Small intestine (tissue), 7 donors: ENCODE measurements at regions not wholly inside any gene's neighbourhood (a gene's known extent, or its start where the extent isn't known, plus 50 kb on each side); places are given as distances from the start of the nearest gene placed in this dataset.

ENCODE experiments used
- DNase-seq, 2 donors: peaks; one replicate each; pipeline versions ENCODE4 v3.0.0 to v3.0.0-alpha.2; 2013
- FAIRE-seq: peaks from 2 replicates; lab custom pipeline; 2012; peaks lifted over from hg19 to GRCh38; lab: Jason Lieb, UNC
- H3K27ac ChIP-seq, 3 donors: one replicate each; pipeline ENCODE4 v1.5.1; 2013; ENCODE audit warnings: low read length in 2 of 3, mild to moderate bottlenecking in 2 of 3, control low read depth in 1 of 3, inconsistent platforms in 1 of 3, low read depth in 1 of 3, moderate library complexity in 1 of 3
- H3K27me3 ChIP-seq, 3 donors: one replicate each; pipeline ENCODE4 v1.6.1; 2013; ENCODE audit warnings: low read length in 3 of 3, inconsistent platforms in 1 of 3; ENCODE audit not compliant: control insufficient read depth in 3 of 3, insufficient read depth in 3 of 3
- H3K36me3 ChIP-seq, 3 donors: one replicate each; pipeline ENCODE4 v1.6.1; 2013; ENCODE audit warnings: low read length in 3 of 3, inconsistent platforms in 1 of 3, low read depth in 1 of 3, mild to moderate bottlenecking in 1 of 3, moderate library complexity in 1 of 3; ENCODE audit not compliant: control insufficient read depth in 3 of 3, insufficient read depth in 2 of 3
- H3K4me1 ChIP-seq, 3 donors: one replicate each; pipeline ENCODE4 v1.6.1; 2013; ENCODE audit warnings: low read length in 2 of 3, inconsistent platforms in 1 of 3, low read depth in 1 of 3, mild to moderate bottlenecking in 1 of 3, moderate library complexity in 1 of 3; ENCODE audit not compliant: control insufficient read depth in 3 of 3, insufficient read depth in 2 of 3
- H3K4me3 ChIP-seq, 3 donors: one replicate each; pipeline ENCODE4 v1.5.1; 2013; ENCODE audit warnings: low read length in 3 of 3, control low read depth in 1 of 3, inconsistent platforms in 1 of 3, low read depth in 1 of 3, mild to moderate bottlenecking in 1 of 3, moderate library complexity in 1 of 3
- H3K9me3 ChIP-seq, 2 donors: one replicate each; pipeline ENCODE4 v1.6.1; 2013; ENCODE audit warnings: low read depth in 1 of 2, low read length in 1 of 2; ENCODE audit not compliant: control insufficient read depth in 2 of 2, insufficient read depth in 1 of 2
- WGBS, 3 donors: extraction: QIAGEN DNeasy Blood & Tissue Kit; methylation state at CpG; one replicate each; pipeline ENCODE4 v1.1.7; 2013; 5-methylcytosine and 5-hydroxymethylcytosine counted together
- donor health status: healthy with polysubstance abuse.
- donor health status: control.
- donor health status: control.
- donor health status: Bipolar disorder and iron deficiency.
- donor health status: healthy.

GRCh38 chr11:134714021-134714656, 302.1 kb upstream of the B3GAT1 start:
- Histone ChIP-seq H3K4me3 (no peak overlapping the region), H3K27ac (no peak overlapping the region), H3K27me3 (peaks cover 0 to 7% (median 0%) of the 10 kb centered on the region in 3 donors), H3K9me3 (no peaks in the 10 kb centered on the region), H3K36me3 (no peaks in the 10 kb centered on the region), H3K4me1 (peaks cover 0 to 13% (median 2%) of the 10 kb centered on the region in 3 donors)
- DNase-seq (peak in 1 of 2 donors; percentile 46), FAIRE-seq (no peak)
- WGBS, 3 donors: 47 to 70% (median 54%) methylated on average over 10 of the region's 10 CpGs

- peaks cover 0 to 13% (median 2%) of the 10 kb centered on the region in 3 donors for H3K4me1 ChIP-seq
- 70 to 82% (median 78%) methylated on average over 41 to 47 of the region's 47 CpGs for WGBS, 3 donors
- H3K27ac ChIP-seq: no peak overlapping the region
- H3K4me3 ChIP-seq: no peak overlapping the region
- H3K9me3 ChIP-seq: no peaks in the 10 kb centered on the region
- no peak for DNase-seq
- H3K27me3 ChIP-seq: peaks cover 0 to 6% (median 0%) of the 10 kb centered on the region in 3 donors
- H3K36me3 ChIP-seq: no peaks in the 10 kb centered on the region
- no peak for FAIRE-seq
Measured at GRCh38 chr11:134712228-134713145, 300.4 kb upstream of the B3GAT1 start.

GRCh38 chr11:134711588-134711987, 299.5 kb upstream of the B3GAT1 start:
- Histone ChIP-seq H3K27me3 (peaks cover 0 to 5% (median 0%) of the 10 kb centered on the region in 3 donors), H3K4me3 (no peak overlapping the region), H3K4me1 (peaks cover 0 to 13% (median 2%) of the 10 kb centered on the region in 3 donors), H3K27ac (no peak overlapping the region), H3K36me3 (no peaks in the 10 kb centered on the region), H3K9me3 (no peaks in the 10 kb centered on the region)
- FAIRE-seq (no peak), DNase-seq (peak in 1 of 2 donors; percentile 21)
- 16 to 62% (median 41%) methylated on average over 8 of the region's 8 CpGs for WGBS, 3 donors

GRCh38 chr11:134710861-134711407, 298.9 kb upstream of the B3GAT1 start:
- FAIRE-seq (no peak), DNase-seq (peak; percentile 76 to 77)
- H3K4me1 ChIP-seq: peaks cover 0 to 13% (median 2%) of the 10 kb centered on the region in 3 donors
- H3K27me3 ChIP-seq: peaks cover 0 to 5% (median 0%) of the 10 kb centered on the region in 3 donors
- WGBS, 3 donors: 19 to 54% (median 19%) methylated on average over 4 of the region's 4 CpGs
- no peaks in the 10 kb centered on the region for H3K36me3 ChIP-seq
- no peaks in the 10 kb centered on the region for H3K9me3 ChIP-seq
- no peak overlapping the region for H3K27ac ChIP-seq
- no peak overlapping the region for H3K4me3 ChIP-seq

GRCh38 chr11:134705858-134706257, 293.8 kb upstream of the B3GAT1 start:
- DNase-seq (no peak), FAIRE-seq (no peak)
- no peaks in the 10 kb centered on the region for H3K27me3 ChIP-seq
- WGBS, 3 donors: 68 to 94% (median 74%) methylated on average over 3 of the region's 3 CpGs
- peaks cover 0 to 5% (median 0%) of the 10 kb centered on the region in 3 donors for H3K4me1 ChIP-seq
- no peak overlapping the region for H3K4me3 ChIP-seq
- no peak overlapping the region for H3K27ac ChIP-seq
- no peaks in the 10 kb centered on the region for H3K9me3 ChIP-seq
- H3K36me3 ChIP-seq: no peaks in the 10 kb centered on the region

- H3K9me3 ChIP-seq: no peaks in the 10 kb centered on the region
- H3K36me3 ChIP-seq: no peaks in the 10 kb centered on the region
- H3K4me3 ChIP-seq: no peak overlapping the region
- H3K27me3 ChIP-seq: no peaks in the 10 kb centered on the region
- 84 to 88% (median 86%) methylated on average over 5 of the region's 5 CpGs for WGBS, 3 donors
- DNase-seq: no peak
- no peak for FAIRE-seq
- H3K4me1 ChIP-seq: no peaks in the 10 kb centered on the region
- H3K27ac ChIP-seq: no peak overlapping the region
Measured at GRCh38 chr11:134702827-134703226, 290.8 kb upstream of the B3GAT1 start.

GRCh38 chr11:134701564-134702165, 289.6 kb upstream of the B3GAT1 start:
- Histone ChIP-seq H3K27me3 (no peaks in the 10 kb centered on the region), H3K4me3 (no peak overlapping the region), H3K4me1 (no peaks in the 10 kb centered on the region), H3K36me3 (no peaks in the 10 kb centered on the region), H3K27ac (no peak overlapping the region), H3K9me3 (no peaks in the 10 kb centered on the region)
- DNase-seq: no peak
- WGBS, 3 donors: 76 to 86% (median 77%) methylated on average over 21 of the region's 21 CpGs
- no peak for FAIRE-seq

GRCh38 chr11:134700101-134700640, 288.1 kb upstream of the B3GAT1 start:
- H3K4me1 ChIP-seq: no peaks in the 10 kb centered on the region
- H3K4me3 ChIP-seq: no peak overlapping the region
- DNase-seq (no peak), FAIRE-seq (no peak)
- no peaks in the 10 kb centered on the region for H3K27me3 ChIP-seq
- no peaks in the 10 kb centered on the region for H3K36me3 ChIP-seq
- H3K27ac ChIP-seq: no peak overlapping the region
- H3K9me3 ChIP-seq: no peaks in the 10 kb centered on the region
- WGBS, 3 donors: 73 to 87% (median 75%) methylated on average over 7 of the region's 7 CpGs
